ENCODE measurements at regions not wholly inside any gene's neighbourhood (a gene's known extent, or its start where the extent isn't known, plus 50 kb on each side); places are given as distances from the start of the nearest gene placed in this dataset.

DNA sequence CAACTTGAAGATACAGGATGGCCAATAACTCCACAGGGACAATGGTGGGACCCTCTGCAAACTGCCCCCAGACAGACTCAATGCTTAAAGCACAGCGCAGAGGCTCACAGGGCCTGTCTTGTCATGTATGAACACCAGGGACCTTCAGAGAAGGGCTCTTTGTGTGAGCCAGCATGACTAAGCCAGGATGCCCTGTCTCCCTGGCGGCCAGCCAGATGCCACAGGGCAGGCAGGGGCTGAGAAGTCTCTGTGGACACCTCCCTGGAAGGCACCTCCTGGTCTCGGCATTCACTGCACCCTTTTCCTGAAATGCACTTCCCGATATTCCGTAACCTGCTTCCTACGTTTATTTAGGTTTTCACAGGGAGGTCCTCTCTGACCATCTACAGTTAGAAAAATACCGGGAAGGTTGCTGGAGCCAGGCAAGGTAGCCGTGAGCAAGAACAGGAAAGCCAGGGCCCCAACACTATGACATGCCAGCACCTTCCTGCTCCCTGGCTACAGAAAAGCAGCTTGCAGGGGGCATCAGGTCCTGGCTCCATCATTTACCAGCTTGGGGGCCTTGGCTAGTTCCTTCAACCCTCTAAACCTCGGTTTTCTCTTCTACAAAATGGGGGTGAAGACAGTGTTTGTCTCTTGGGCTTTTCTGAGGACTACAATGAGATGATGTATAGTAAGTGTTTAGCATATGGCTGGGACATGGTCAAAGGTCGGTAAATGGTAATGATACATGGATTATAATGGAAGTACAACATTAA lies 65.0 kb downstream of the PITPNM2 start:
- no peak for TF ChIP-seq GATA1 (IDR thresholded peaks at IDR 0.05; ENCODE audit: low read depth, low read length)
- no peak for TF ChIP-seq POLR2A (IDR thresholded peaks at IDR 0.05; ENCODE audit: low read length)
- DNase-seq, result peak; percentile 14 to 18

DNA sequence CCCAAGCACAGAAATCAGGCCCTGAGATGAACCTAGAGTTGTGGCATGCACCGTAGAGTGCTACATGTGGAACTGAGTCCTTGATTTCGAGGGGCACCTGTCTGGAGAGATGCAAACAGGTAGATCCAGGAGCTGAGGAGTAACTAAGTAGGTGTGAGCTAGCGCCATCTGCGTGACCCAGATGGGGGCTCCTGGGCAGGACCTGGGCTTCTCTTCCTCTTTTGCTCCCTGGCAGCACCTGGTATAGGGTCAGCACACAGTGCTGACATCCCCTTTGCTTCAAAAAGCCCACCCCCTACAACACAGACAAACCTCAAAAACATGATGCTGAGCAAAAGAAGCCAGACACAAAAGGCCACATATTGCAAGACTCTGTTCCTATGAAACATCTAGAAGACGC lies 65.8 kb downstream of the PITPNM2 start:
- TF ChIP-seq POLR2A (IDR thresholded peaks at IDR 0.05; ENCODE audit: low read length), result no peak
- no peak for TF ChIP-seq GATA1 (IDR thresholded peaks at IDR 0.05; ENCODE audit: low read depth, low read length)
- no peak for DNase-seq

DNA sequence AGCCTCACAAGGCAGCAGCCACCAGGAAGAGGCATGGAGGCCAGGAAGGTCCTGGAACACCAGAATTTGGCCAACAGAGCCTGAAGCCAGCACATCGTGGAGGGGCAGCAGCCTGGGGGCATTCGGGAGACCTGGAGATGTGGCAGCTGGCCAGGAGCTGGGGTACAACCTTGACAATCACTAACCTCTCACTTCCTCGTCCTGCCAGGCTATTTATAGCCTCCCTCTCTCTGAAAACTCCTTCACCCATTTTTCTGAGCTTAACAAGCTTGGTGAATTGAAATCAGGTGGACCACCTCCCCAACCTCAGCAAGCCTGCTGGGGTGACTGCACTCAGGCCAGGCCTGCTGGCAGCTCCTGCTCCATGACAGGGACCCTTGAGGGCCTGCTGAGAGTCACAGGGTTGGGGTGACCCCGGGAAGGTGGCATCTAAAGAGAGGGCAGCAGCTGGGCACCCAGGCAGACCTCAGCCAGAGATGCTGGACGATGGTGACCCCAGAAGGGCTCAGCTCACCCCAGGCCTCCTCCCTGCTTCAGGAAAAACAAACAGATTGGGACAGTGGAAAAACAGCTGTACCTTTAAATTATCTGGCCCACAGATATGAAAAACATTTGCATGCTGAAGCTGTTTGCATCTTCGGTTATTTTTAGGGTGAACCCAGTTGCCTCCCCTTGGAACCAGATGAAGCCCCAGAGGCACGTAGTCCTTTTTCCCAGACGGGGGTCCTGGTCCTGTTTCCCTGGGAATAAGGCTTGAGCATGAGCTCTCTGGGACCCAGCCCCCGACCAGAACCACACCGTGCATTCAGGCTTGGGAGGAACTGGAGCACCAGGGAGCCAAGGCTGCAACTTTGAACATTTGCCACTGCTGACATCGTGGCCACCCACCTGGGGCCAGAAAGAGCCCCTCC lies 67.0 kb downstream of the PITPNM2 start:
- TF ChIP-seq POLR2A (IDR thresholded peaks at IDR 0.05; ENCODE audit: low read length) (no peak), GATA1 (IDR thresholded peaks at IDR 0.05; ENCODE audit: low read depth, low read length) (no peak)
- DNase-seq, result no peak

DNA sequence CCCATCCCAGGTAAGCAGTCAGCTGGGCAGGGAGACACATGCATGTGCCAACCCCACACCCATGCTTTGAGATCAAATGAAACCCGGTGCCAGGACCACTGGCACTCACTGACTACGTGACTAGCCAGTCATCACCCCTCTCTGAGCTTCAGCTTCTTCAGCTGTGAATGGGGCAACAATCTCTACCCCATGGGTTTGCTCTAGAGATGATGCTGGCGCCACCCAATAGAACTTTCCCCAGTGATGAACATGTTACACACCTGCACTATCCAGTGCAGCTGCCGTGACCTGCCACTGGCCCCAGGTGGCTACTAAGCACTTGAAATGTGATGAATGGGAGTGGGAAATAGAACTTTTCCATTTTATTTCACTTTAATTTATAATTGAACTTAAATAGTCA lies 70.3 kb downstream of the PITPNM2 start:
- TF ChIP-seq POLR2A (IDR thresholded peaks at IDR 0.05; ENCODE audit: low read length) (no peak), GATA1 (IDR thresholded peaks at IDR 0.05; ENCODE audit: low read depth, low read length) (no peak)
- no peak for DNase-seq

DNA sequence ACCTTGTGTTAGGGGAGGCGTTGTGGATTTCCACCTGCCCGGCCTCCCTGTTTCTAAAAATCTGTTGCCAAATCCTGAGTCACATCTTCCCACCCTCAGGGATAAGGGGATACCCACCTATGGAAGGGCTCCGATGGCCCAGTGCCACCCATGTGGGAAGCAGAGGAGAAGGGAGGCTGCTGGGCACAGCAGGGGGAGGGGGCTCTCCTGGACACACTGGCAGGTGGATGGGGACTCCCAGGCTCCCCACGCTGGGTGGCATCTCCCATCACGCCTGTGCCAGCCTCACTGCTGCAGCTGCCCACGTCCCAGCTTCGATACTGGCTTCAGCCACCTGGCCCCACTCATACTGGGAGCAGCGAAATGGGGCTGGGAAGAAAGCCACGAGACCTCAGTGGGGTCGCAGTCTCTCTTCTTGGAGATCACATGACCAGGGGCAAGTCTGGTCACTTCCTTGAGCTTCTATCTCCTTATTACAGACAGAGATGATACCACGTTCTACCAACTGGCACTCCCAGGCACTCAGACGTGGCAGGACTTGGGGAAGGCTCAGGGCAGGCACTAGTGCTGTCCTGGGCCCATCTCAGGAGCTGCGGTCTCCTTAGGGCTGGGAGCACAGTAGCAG lies 72.2 kb downstream of the PITPNM2 start:
- TF ChIP-seq POLR2A (IDR thresholded peaks at IDR 0.05; ENCODE audit: low read length), result no peak
- TF ChIP-seq GATA1 (IDR thresholded peaks at IDR 0.05; ENCODE audit: low read depth, low read length), result no peak
- no peak for DNase-seq

DNA sequence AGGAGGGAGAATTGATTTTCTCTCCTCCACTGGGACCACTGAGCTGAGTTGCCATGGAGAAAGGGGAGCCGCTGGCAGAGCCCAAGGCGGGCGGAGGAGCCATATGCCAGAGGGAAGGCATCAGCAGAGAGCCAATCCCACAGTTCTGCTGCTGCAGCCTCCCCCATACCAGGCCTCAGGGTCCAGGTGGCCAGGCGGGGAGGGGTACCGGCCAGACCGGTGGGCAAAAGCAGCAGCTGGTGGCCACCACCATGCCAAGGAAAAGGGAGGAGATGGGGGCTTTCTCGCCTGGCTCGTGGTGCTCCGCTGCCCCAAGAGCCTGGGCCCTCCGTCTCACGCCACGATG lies 72.8 kb downstream of the PITPNM2 start:
- no peak for DNase-seq
- TF ChIP-seq GATA1 (IDR thresholded peaks at IDR 0.05; ENCODE audit: low read depth, low read length) (no peak), POLR2A (IDR thresholded peaks at IDR 0.05; ENCODE audit: low read length) (no peak)

DNA sequence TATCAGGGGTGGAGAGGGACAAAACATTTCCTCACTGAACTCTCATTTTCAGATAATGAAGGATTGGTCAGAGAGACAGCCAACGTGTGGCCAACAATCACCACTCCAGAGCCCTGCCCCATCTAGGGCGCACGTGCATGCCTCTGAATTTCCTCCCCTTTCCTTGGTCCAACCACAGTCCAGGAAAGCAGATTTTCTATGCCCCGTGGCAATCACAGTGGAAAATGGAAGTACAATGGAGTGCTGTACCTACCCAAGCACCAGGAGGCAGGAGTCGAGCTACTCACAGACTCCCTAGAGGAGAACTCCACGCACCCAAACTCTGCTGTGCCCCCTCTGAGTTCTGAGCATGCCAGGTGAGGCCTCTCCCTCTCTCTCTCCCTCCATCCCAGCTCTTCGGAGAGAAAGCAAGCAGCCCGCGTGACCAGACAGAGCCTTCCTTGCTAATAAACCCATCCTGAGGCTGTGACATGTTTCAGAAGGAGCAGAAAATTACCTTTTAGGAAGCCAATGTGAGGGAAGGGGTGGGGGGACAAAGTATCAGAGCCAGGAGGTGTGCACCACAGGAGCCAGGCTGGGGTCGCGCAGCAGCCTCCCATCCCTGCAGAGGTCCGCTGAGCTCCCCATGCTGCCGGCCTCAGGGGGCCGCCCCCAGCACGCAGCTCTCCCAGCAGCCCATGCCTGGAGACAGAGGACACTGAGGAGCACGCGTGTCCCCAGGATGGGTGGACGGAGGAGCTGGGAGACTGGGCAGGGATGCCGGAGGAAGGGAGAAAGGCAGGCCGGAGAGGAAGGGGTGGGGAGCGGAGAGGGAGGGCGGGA lies 73.4 kb downstream of the PITPNM2 start:
- TF ChIP-seq POLR2A (IDR thresholded peaks at IDR 0.05; ENCODE audit: low read length) (no peak), GATA1 (IDR thresholded peaks at IDR 0.05; ENCODE audit: low read depth, low read length) (no peak)
- no peak for DNase-seq

DNA sequence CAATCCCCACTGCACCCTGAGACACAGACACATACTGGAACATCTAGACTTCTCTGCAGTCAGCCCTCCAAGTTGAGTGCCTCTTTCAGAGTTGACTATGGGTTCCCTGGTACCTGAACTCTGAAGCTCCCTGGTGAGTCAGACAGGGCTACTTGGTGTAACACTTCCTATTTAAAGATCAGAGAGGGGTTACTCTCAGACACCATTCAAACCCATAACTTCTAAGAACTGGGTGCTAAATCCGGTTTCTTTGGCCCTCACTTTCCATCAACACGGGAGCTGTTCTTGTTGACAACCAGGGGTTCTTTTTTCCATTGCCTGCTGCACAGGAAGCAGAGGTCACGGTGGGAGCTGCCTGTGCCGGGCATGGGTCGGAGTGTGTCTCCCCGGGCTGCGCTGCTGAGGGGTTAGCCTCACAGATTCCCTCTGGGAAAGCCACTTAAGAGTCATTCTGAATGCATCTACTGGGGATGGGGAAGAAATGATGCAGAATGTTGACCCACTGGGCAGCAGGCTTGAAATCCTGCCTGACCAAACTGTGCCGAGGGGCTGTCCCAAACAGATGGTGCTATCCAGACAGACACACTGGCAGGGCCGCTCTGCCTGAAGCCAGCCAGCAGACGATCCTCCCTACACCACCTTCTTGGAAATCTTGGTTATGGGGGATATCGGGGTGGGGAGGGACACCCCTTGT lies 74.1 kb downstream of the PITPNM2 start:
- DNase-seq, result no peak
- TF ChIP-seq POLR2A (IDR thresholded peaks at IDR 0.05; ENCODE audit: low read length) (no peak), GATA1 (IDR thresholded peaks at IDR 0.05; ENCODE audit: low read depth, low read length) (no peak)

DNA sequence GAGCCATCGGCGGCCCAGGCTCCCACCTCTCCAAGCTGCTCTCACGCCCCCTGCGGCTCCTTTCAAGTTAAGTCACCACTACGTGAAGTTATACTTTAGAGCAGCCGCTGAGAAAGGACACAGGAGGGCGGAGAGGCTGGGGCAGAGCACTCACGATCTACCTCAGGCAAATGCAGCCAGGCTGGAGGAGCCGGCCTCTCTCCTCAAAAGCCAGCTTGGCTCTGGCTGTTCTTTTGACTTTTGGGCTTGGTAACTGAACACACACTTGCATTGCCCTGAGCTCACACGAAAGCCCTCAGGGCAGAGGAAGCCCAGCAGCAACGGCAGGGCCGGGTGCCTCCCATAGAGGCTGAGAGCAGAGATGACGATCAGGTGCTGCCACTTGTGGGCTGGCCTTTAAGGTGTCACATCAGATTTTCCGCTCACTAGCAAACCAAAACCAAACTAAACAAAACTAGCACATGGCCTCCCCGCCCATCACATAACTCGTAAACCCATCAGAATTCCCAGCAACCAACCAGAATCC lies 75.2 kb downstream of the PITPNM2 start:
- no peak for DNase-seq
- TF ChIP-seq GATA1 (IDR thresholded peaks at IDR 0.05; ENCODE audit: low read depth, low read length), result no peak
- no peak for TF ChIP-seq POLR2A (IDR thresholded peaks at IDR 0.05; ENCODE audit: low read length)

DNA sequence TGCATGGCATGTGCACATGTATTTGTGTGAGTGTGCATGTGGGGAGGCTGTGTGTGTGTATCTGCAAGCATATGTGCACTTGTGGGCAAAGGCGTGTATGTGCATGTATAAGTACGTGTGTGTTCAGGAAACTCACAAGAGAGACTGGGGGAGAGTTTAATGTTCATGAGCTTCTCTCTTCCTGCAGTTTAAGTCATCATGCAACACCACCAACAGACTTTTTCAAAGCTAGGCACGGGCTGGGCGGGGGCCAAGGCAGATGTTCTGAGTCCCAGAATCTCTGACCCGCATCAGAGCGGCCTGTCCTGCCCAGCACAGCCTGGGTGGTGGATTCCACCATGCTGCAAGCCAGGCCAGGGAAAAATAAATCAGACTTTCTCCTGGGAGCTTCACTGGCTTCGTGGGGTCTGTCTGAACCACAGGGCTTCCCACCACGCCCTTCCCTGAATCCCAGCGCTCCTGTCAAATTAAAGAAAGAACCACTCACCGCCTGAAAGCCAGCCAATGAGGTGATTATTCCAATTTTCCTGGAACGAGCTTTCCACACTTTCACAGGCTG lies 75.7 kb downstream of the PITPNM2 start:
- DNase-seq, result no peak
- no peak for TF ChIP-seq GATA1 (IDR thresholded peaks at IDR 0.05; ENCODE audit: low read depth, low read length)
- TF ChIP-seq POLR2A (IDR thresholded peaks at IDR 0.05; ENCODE audit: low read length), result no peak

DNA sequence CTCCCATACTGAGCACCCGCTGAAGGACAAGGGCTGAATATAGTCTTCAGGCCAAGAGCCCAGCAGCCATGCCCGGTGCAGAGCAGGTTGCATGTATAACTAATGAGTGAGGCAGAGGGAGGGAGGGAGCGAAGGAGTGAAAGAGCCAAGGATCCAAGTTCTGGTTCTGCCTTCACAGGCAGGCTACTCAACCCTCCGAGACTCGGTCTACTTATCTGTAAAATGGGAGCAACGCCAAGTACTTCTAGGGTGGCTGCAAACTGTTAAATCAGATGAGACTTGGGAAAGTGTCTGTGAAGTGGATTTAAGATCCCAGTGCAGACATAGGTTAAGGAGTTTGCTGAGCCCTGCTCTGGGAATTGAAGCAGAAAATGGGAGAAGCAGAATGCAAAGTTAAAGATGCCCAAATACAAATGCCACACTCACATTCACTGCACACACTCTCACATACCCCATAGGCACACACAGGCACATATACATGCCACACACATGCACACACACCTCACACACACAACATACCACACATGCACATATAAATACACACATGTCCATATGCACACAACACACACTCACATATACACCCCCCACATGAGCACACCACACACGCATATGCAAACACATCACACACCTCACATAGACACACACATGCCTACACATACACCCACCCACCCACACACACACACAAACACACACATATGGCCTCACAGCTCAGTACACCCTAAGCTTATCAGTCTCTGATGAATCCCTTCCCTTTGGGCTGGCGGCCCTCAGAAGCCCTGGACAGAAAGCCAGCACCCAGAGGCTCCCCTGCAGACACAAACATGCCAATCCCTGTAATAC lies 76.7 kb downstream of the PITPNM2 start:
- TF ChIP-seq POLR2A (IDR thresholded peaks at IDR 0.05; ENCODE audit: low read length), result no peak
- no peak for TF ChIP-seq GATA1 (IDR thresholded peaks at IDR 0.05; ENCODE audit: low read depth, low read length)
- DNase-seq, result no peak

DNA sequence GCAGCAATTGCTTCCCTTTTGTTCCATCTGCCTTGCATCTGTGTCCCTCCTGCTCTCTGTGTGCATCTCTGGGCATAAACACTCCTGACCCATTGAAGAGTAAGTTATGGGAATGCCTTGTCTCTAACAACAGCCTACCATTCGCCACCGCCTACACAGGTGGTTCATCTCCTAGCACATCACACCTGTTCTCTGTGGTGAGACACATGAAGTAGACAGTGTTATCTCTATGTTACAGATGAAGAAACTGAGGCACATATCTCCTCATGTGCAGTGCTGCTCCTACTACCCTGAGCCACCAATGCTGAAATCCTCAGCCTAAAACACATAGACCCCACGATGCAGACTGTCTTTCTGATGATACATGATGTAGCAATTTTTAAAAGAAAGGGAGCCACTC lies 77.6 kb downstream of the PITPNM2 start:
- TF ChIP-seq GATA1 (IDR thresholded peaks at IDR 0.05; ENCODE audit: low read depth, low read length) (no peak), POLR2A (IDR thresholded peaks at IDR 0.05; ENCODE audit: low read length) (no peak)
- no peak for DNase-seq
